Small intestine (tissue), 7 donors: ENCODE measurements at regions not wholly inside any gene's neighbourhood (a gene's known extent, or its start where the extent isn't known, plus 50 kb on each side); places are given as distances from the start of the nearest gene placed in this dataset.

Source experiments
- DNase-seq, 2 donors: peaks; one replicate each; pipeline versions ENCODE4 v3.0.0 to v3.0.0-alpha.2; 2013
- FAIRE-seq: peaks from 2 replicates; lab custom pipeline; 2012; peaks lifted over from hg19 to GRCh38; lab: Jason Lieb, UNC
- H3K27ac ChIP-seq, 3 donors: one replicate each; pipeline ENCODE4 v1.5.1; 2013; ENCODE audit warnings: low read length in 2 of 3, mild to moderate bottlenecking in 2 of 3, control low read depth in 1 of 3, inconsistent platforms in 1 of 3, low read depth in 1 of 3, moderate library complexity in 1 of 3
- H3K27me3 ChIP-seq, 3 donors: one replicate each; pipeline ENCODE4 v1.6.1; 2013; ENCODE audit warnings: low read length in 3 of 3, inconsistent platforms in 1 of 3; ENCODE audit not compliant: control insufficient read depth in 3 of 3, insufficient read depth in 3 of 3
- H3K36me3 ChIP-seq, 3 donors: one replicate each; pipeline ENCODE4 v1.6.1; 2013; ENCODE audit warnings: low read length in 3 of 3, inconsistent platforms in 1 of 3, low read depth in 1 of 3, mild to moderate bottlenecking in 1 of 3, moderate library complexity in 1 of 3; ENCODE audit not compliant: control insufficient read depth in 3 of 3, insufficient read depth in 2 of 3
- H3K4me1 ChIP-seq, 3 donors: one replicate each; pipeline ENCODE4 v1.6.1; 2013; ENCODE audit warnings: low read length in 2 of 3, inconsistent platforms in 1 of 3, low read depth in 1 of 3, mild to moderate bottlenecking in 1 of 3, moderate library complexity in 1 of 3; ENCODE audit not compliant: control insufficient read depth in 3 of 3, insufficient read depth in 2 of 3
- H3K4me3 ChIP-seq, 3 donors: one replicate each; pipeline ENCODE4 v1.5.1; 2013; ENCODE audit warnings: low read length in 3 of 3, control low read depth in 1 of 3, inconsistent platforms in 1 of 3, low read depth in 1 of 3, mild to moderate bottlenecking in 1 of 3, moderate library complexity in 1 of 3
- H3K9me3 ChIP-seq, 2 donors: one replicate each; pipeline ENCODE4 v1.6.1; 2013; ENCODE audit warnings: low read depth in 1 of 2, low read length in 1 of 2; ENCODE audit not compliant: control insufficient read depth in 2 of 2, insufficient read depth in 1 of 2
- WGBS, 3 donors: extraction: QIAGEN DNeasy Blood & Tissue Kit; methylation state at CpG; one replicate each; pipeline ENCODE4 v1.1.7; 2013; 5-methylcytosine and 5-hydroxymethylcytosine counted together
- donor health status: healthy with polysubstance abuse.
- donor health status: control.
- donor health status: control.
- donor health status: Bipolar disorder and iron deficiency.
- donor health status: healthy.

- H3K36me3 ChIP-seq: no peaks in the 10 kb centered on the region
- no peaks in the 10 kb centered on the region for H3K9me3 ChIP-seq
- H3K4me1 ChIP-seq: peaks cover 0 to 9% (median 0%) of the 10 kb centered on the region in 3 donors
- FAIRE-seq (no peak), DNase-seq (no peak)
- no peaks in the 10 kb centered on the region for H3K27me3 ChIP-seq
- H3K4me3 ChIP-seq: no peak overlapping the region
- H3K27ac ChIP-seq: no peak overlapping the region
- WGBS, 3 donors: 92 to 98% (median 93%) methylated on average over 2 of the region's 2 CpGs
Measured at GRCh38 chr4:102445213-102445612, 55.9 kb upstream of the NFKB1 start.

- Histone ChIP-seq H3K36me3 (no peaks in the 10 kb centered on the region), H3K27ac (no peak overlapping the region), H3K27me3 (no peaks in the 10 kb centered on the region), H3K4me1 (peaks cover 0 to 1% (median 0%) of the 10 kb centered on the region in 3 donors), H3K4me3 (no peak overlapping the region), H3K9me3 (no peaks in the 10 kb centered on the region)
- no peak for FAIRE-seq
- WGBS, 3 donors: 46 to 66% (median 50%) methylated on average over 4 of the region's 4 CpGs
- DNase-seq: no peak
Measured at GRCh38 chr4:102447413-102447812, 53.7 kb upstream of the NFKB1 start.

- no peaks in the 10 kb centered on the region for H3K9me3 ChIP-seq
- no peaks in the 10 kb centered on the region for H3K27me3 ChIP-seq
- H3K4me1 ChIP-seq: no peaks in the 10 kb centered on the region
- 43 to 62% (median 56%) methylated on average over 4 of the region's 4 CpGs for WGBS, 3 donors
- H3K4me3 ChIP-seq: no peak overlapping the region
- peak; percentile 73 to 80 for DNase-seq
- H3K36me3 ChIP-seq: no peaks in the 10 kb centered on the region
- no peak overlapping the region for H3K27ac ChIP-seq
- peak; percentile 26 for FAIRE-seq
Measured at GRCh38 chr4:102449751-102450352, 51.3 kb upstream of the NFKB1 start.

GRCh38 chr4:102451266-102451665 lies 49.9 kb upstream of the NFKB1 start:
- H3K4me1 ChIP-seq: no peaks in the 10 kb centered on the region
- H3K4me3 ChIP-seq: no peak overlapping the region
- no peaks in the 10 kb centered on the region for H3K9me3 ChIP-seq
- 80 to 92% (median 90%) methylated on average over 4 of the region's 4 CpGs for WGBS, 3 donors
- DNase-seq (no peak), FAIRE-seq (no peak)
- no peaks in the 10 kb centered on the region for H3K36me3 ChIP-seq
- no peaks in the 10 kb centered on the region for H3K27me3 ChIP-seq
- H3K27ac ChIP-seq: no peak overlapping the region
